OCI-M2 (cell line): ENCODE measurements at regions not wholly inside any gene's neighbourhood (a gene's known extent, or its start where the extent isn't known, plus 50 kb on each side); places are given as distances from the start of the nearest gene placed in this dataset.

Experiments
- DNase-seq: peaks from one replicate; lab custom pipeline; 2025; ENCODE audit not compliant: unreplicated experiment; lab: John Stamatoyannopoulos, UW

DNA sequence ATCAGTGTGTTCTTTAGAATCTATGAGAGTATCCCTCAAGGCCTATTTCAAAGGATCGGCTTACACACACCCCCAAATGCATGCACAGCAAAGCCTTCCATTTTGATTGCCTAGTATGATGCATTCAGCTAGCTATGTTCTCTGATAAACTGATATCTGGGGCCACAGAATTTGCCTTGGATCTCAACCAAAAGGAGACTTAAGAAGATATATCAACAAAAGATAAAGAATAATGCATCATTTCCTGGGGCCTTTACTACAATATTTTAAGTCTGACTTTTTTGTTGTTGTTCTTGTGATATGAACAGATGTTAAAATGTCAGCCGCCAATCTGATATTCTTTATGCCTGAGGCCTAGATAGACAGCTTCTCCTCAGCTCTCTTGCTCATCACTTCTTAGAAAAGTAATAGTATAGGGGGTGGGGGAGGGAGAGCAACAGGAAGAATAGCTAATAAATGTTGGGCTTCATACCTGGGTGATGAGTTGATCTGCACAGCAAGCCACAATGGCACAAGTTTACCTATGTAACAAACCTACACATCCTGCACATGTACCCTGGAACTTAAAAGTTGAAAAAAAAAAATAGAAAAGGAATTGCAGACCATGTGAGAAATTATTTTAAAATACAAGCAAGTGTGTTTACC lies 792.9 kb upstream of the GHITM start:
- DNase-seq = no peak

DNA sequence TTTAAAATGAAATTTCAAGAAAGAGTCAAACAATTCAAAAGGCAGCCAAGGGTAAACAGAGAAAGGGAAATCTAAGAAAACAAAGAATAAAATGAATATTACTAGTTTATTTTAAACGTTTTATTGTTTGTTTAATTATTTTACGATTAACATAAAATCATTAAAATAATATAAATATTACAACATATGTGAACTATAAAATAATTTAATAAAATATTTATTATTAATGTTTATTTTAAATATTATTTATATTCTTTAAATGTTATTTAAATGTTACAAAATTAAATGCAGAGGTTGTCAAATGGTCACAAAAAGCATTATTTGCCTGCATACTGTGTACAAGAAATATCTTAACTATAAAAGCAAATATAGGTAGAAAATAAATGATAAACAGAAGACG lies 786.7 kb upstream of the GHITM start:
- DNase-seq = no peak

DNA sequence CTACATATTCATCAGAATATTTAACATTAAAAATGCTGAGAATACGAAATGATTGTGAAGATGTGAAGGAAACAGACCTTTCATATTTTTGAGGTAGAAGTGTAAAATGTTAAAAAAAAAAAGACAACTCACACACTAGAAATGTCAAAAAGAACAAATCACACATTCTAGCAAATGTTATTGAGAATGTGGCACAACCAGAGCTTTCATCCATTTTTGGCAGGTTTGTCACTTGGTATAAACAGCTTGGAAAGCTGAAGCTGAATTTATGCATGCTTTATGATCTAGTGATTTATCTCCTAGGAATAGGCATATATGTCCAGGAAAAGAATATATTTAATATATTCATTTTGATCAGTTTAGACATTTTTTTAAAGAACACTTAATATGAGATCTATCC lies 784.9 kb upstream of the GHITM start:
- no peak for DNase-seq

DNA sequence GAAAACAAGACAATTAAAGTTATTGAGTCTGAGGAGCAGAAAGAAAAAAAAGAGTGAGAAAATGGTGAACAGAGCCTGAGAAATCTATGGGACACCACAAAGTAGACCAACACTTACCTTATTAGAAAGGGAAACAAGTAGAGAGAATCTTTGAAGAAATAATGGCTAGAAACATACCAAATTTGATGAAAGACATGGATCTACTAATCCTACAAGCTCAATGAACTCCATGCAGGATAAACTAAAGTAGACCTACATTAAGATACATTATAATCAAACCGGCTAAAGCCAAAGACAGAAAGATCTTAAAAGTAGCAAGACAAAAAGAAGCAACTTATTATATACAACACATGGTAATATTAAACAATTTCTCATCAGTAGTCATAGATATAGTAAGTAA lies 782.3 kb upstream of the GHITM start:
- no peak for DNase-seq

DNA sequence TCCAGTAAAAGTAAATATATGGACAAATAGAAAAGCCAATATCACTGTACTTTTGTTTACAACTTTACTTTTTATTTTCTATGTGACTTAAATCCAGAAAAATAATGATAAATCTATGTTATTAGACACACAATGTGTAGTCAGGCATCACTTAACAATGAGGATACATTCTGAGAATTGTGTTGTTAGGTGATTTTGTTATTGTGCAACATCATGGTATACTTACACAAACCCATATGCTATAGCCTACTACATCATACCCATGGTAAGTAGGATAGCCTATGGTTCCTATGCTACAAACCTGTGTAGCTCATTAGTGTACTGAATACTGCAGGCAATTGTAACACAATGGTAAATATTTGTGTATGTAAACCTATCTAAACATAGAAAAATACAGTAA lies 781.7 kb upstream of the GHITM start:
- no peak for DNase-seq

DNA sequence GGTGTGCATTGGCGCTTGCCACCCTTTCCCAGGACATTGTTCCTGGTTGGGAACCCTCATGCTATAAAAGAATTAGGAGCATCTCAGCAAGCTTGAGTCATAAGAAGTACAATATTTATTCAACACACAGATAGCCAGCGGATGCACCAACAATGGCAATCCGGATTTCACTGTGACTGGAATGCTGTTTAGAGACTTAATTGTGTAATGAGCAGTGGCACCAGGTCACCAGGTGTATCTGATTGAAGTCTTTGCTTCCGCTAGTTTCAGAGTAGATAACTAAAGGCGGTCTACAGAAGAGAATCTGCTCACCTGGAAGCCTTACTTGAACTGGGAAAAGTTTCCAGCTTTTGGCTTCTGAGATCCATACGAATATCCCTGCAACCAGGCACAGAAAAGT lies 772.3 kb upstream of the GHITM start:
- no peak for DNase-seq

DNA sequence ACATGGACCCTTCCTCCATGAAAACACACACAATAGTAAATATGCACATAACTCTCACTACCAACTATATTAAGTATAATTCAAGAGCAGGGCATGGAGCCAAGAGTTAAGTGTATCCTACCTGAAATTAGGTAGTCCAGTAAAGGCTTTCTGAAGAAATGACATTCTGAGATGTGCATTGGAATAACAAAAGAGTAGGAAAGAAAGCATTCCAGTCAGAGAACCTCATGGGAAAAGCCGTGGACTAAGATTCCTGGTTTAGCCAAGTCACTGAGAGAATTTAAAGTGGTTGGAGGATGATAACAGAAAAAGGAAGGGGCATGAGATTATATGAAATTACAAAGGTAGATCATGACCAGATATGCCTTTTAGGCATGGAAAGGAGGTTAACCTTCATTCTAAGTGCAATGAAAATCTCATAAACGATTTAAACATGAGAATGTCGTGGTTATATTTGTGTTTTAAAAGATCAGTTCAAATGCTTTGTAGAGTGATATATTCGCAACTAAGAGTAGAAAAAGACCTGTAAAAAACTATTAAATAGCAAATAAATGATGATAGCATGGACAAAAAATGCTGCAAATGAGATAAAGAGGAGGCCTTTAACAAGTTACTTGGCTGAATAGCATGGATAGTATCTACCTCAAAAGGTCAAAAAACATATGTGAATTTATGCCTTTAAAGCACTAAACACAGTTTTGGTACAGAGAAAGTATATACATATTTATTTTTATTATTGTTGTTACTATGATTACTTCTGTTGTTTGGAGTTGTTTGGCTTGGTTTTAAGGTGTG lies 767.4 kb upstream of the GHITM start:
- DNase-seq = no peak

DNA sequence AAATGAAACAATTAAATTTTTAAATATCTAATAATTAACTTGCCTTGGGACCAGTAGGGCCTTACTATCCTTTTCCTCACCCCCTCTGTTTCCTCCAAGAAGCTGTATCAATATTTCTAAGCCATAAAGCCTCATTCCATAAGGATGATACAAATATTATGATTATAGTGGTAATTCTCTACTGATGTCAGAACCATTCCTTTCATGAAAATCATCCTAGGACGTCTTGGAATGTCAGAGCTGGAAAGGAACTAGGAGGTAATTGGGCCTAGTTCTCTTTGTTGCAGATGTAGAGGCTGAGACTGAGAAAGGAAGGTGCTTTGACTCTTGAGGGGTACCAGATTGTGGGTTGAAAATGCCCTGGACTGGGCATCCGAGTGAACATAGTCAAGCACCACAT lies 766.7 kb upstream of the GHITM start:
- no peak for DNase-seq

DNA sequence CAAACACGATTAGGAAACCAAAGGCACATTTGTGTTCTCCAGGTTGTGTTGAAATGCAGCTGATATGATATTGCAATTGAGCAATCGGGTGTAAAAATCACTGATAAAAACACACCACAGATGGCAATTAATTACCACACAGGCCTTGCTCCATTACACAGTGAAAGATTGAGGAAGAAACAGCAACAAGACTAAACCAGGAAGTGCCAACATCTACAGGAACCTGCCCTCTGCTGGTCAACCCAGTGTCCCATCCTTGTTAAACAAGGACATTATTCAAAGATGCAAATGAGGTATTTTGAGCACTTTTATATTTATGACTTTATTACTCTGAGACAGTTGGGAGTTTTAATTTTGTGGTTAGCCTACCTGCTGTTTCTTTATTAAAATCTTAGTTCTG lies 765.6 kb upstream of the GHITM start:
- DNase-seq = no peak

DNA sequence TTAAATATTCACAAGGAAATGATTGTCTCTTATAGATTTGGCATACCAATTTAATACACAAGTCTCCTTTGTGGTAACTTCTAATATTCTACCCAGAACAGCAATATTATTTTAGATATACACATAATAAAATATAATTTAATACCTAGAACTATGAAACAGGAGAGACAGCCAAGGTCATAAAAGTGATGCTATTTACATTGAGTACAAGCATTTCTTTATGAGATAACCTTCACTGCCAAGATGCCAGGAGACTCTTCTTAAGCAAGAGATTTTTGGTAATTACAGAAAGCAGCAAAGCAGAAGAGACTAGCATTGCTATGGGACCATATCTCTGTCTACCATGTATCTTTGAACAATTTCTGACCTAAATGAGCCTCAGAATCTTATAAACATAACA lies 764.6 kb upstream of the GHITM start:
- DNase-seq = no peak

DNA sequence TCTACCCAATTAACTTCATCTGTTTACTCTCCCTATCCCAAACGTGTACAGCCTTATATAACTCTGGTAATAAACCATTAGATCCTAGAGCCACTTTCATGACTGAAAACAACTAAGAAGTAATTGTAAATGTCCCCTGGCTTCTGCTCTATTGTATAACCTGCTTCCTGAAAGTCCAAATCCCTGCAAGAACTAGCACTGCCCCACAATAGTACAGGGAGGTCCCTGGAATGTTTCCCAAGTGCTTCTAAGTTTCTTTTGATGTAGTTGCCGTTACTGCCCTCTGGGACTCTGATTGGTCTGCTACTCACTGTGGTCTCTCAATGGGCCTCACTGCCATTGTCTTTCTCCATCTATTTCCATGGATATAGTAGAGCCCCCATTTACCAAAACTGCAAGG lies 764.0 kb upstream of the GHITM start:
- no peak for DNase-seq

DNA sequence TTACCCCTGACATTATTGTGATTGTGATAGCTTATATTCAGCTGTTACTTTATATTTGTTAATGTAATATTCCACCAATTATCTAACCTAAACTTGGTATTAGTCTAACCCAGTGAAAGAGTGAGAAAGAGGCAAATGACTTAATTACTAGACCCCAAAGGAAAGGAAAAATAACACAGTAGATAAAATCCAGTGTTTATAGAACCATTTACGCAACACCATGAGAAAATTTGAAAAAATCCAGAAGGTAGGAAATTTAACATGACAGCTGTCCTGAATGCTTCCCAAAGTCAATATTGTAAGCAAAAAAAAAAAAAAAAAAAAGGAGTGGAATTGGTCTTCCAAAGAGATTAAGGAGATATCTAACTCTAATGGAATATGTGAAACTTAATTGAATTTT lies 741.5 kb upstream of the GHITM start:
- DNase-seq = no peak

DNA sequence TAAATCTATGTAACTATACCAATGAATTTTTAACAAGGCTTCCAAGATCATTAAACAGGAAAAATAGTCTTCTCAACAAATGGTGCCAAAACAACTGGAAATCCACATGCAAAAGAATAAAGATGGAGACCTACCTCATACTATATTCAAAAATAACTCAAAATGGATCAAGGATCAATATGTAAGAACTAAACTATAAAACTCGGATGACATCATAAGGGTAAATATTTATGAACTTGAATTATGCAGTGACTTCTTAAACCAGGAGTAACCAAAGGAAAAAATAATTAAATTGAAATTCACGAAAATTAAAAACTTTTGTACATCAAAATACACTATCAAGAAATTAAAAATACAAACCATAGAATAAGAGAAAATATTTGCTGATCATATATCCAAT lies 728.7 kb upstream of the GHITM start:
- DNase-seq = no peak

DNA sequence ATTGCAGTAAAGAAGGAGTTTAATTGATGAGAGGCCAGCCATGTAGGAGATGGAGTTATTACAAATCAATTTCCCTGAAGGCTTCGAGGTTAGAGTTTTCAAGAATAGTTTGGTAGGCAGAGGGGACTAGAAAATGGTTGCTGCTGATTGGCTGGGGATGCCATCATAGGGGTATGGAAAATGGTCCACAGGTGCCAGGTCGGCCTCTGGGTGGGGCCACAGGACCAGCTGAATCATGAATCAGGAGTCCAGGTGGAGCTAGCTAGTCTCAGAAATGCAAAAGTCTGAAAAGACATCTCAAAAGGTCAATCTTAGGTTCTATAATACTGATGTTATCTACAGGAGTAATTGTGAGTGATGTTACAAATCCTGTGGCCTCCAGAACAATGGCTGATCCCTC lies 714.0 kb upstream of the GHITM start:
- no peak for DNase-seq

DNA sequence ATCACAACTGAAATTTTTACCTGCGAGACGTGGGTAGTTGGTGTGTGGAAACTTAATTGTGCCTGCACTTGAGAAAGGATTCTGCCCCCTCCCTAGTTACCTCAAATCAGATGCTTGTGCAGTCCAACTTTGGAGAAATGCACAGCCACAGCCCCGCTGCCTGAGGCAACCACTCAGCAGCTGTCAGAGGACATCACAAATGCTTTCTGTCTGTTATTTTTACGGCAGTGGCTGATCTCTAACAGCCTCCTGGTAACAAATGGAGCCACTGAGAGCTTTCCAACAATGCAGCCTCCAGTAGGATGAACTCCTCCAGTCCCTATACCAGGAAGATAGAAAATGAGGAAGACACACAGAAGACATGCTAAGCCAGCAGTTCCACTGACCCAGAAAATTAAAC lies 712.2 kb upstream of the GHITM start:
- DNase-seq = no peak

DNA sequence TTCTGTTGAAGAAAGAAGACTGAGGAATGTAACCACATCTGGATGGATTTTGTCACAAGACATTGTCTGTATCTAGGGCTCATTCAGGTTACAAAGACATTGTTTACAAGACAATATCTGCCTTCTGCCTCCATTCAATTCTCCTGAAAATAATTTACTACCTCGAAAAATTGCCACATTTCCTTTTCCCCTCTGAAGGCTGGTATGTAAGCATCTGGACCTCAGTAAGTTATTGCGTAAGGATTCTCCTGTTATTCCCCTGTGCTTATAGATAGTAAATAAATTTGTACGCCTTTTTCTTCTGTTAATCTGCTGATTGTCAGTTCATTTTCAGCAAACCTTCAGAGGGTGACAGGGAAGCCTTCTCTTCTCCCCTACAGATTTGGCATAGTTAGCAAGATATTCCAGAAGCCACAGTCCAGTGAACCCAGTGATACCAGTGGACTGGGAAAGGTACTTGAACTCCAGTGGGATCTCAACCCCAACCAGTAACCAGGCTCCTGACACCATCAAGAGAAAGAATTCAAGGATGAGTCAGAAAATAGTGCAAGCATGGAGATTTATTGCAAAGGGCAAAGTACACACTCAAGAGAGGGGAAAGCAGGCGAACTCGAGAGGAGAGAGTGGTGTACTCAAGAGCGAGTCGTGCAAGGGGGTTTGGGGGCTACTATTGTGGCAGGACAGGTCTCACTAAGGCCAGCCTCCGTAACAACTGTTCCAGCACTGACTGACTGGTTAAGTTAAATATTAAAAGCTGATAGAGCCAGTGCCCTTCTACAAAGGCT lies 706.9 kb upstream of the GHITM start:
- DNase-seq = no peak

DNA sequence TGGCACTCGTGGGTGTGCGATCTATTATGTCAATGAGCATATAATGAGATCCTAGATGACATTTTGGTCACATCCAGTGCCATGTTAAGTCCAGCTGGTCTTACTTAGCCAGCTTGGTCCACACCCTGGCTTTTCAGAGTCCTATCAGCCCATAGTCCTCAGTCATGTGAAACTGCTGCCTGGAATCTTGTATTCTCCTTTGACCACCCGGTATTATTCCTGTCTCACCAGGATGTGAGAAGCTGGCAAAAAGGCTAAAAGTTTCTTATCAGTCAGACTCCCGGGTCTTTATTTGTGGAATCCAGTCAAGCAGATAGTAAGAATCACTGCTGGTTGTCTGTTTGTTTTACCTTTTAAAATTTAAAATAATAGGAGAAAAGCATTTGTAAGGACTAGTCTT lies 705.6 kb upstream of the GHITM start:
- DNase-seq = no peak

DNA sequence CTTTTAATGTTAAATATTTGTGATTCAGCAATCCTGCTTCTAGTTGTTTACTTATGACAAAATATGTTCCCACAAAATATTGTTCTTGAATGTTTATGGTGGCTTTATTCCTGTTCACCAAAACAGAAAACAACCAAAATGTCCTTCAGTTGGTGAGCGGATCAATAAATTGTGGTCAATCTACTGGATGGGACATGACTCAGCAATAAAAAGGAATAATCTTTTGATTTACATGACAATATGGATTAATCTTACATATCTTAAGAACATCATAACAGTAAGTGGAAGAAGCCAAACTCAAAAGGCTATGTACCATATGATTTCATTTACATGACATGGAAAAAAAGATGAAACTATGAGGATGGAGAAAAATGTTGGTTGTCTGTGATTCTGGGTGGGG lies 691.3 kb upstream of the GHITM start:
- no peak for DNase-seq

DNA sequence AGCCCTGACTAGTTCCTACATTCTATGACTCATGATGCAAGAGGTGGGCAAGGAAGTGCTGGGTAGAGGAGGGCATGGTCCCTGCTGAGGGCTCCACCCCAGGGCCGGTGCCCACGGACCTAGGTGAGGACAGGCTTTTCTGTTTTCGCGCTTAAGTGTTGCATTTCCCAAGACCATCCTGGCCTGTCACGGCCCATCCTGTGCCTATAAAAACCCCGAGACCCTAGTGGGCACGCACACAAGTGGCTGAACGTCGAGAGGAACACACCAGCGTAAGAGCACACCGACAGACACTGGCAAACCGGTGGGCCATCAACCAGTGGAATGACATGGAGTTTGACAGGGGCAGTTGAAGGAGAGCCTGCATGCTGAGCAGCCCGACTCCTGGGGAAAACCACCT lies 680.7 kb upstream of the GHITM start:
- no peak for DNase-seq

DNA sequence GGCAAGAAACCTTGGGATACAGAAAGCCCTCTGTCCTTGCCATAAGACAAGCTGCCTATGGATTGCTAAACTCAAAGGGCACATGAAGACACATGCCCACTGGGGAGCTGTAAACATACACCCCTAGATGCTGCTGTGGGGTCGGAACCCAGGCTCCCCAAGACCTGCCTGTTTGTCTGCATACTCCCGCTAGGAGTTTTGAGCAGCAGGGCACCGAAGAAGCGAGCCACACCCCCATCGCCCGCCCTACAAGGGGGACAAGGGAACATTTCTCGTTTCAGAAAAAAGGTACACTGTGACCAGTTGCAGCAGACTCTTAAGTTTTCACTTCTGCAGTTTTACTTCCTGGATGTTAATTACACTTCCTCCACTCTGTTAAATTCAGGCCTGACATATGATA lies 680.2 kb upstream of the GHITM start:
- no peak for DNase-seq

DNA sequence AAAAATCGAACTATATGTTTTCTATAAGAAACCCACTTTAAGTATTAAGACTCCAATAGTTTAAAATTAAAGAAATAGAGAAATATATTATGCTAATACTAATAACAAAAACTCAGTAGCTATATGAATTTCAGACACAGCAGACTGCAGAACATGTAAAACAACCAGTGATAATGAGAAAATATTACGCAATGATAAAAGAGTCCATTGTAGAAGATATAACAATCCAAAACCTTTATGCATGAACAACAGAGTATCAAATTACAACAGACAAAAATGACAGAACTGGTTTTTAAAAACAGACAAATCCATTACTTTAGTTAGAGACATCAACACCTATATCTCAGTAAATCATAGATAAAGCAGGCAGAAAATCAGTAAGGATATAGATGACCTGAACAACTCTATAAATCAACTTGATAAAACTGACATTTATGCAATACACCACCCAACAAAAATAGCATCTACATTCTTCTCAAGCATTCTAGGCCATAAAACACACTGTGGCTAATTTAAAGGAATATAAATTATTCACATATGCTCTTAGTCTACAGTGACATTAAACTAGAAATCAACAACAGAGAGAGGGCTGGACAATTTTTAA lies 669.5 kb upstream of the GHITM start:
- DNase-seq = no peak

DNA sequence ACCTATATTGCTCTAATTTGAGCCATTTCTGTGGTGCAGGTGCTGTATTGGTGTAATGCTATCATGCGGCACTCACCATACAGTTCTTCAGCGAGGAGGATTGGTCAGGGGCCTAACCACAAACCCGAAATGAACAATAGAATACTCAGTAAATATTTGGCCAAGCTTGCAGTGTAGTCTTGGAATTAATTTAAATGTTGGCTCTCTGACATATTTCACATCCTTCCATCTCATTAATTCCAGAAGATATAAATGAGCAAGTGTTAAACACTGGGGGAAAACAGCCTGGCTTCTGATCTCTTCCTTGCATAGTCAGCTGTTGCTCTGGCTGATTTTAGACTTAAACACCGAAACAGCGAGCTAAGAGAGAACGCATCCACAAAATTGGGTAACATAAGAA lies 663.1 kb upstream of the GHITM start:
- no peak for DNase-seq
